ENCODE measurements at regions not wholly inside any gene's neighbourhood (a gene's known extent, or its start where the extent isn't known, plus 50 kb on each side); places are given as distances from the start of the nearest gene placed in this dataset.

GRCh38 chr4:152029631-152030030 is 268.8 kb upstream of the GATB start:
- Mint-ChIP-seq H3K36me3 (ENCODE audit: low read depth) (no peaks in the 10 kb centered on the region), H3K4me1 (peaks cover 2% of the 10 kb centered on the region)
- POLR2A ChIA-PET, result no interaction called here

GRCh38 chr4:152028131-152028530 is 267.3 kb upstream of the GATB start:
- ATAC-seq, result no peak
- intact Hi-C loops (cut with DNase I, micrococcal nuclease), result no loop called here
- no peak overlapping the region for H3K27ac Mint-ChIP-seq
- POLR2A ChIA-PET, result no interaction called here
- peaks cover 2% of the 10 kb centered on the region for H3K4me1 Mint-ChIP-seq
- H3K9me3 Mint-ChIP-seq (ENCODE audit: low read depth), result no peaks in the 10 kb centered on the region
- no peak overlapping the region for H3K4me3 Mint-ChIP-seq
- no peaks in the 10 kb centered on the region for H3K27me3 Mint-ChIP-seq
- H3K36me3 Mint-ChIP-seq (ENCODE audit: low read depth), result no peaks in the 10 kb centered on the region
- CTCF ChIA-PET, result interaction anchor here (0.8 kb wide), 1 partner anchor 55 kb away, joined by 3 read pairs; no protein-coding TSS in a partner anchor
- no peak for DNase-seq

More at GRCh38 chr4:152029631-152030030, 268.8 kb upstream of the GATB start:
- DNase-seq (no peak), ATAC-seq (no peak)
- H3K9me3 Mint-ChIP-seq (ENCODE audit: low read depth), result no peaks in the 10 kb centered on the region
- no peaks in the 10 kb centered on the region for H3K27me3 Mint-ChIP-seq
- intact Hi-C loops (cut with DNase I, micrococcal nuclease), result no loop called here
- CTCF ChIA-PET, result no interaction called here
- no peak overlapping the region for H3K4me3 Mint-ChIP-seq
- H3K27ac Mint-ChIP-seq, result no peak overlapping the region

- H3K9me3 Mint-ChIP-seq (ENCODE audit: low read depth), result no peaks in the 10 kb centered on the region
- no peak for ATAC-seq
- DNase-seq, result no peak
- H3K27me3 Mint-ChIP-seq, result no peaks in the 10 kb centered on the region
- H3K4me3 Mint-ChIP-seq, result no peak overlapping the region
- ChIA-PET CTCF (no interaction called here), POLR2A (no interaction called here)
- intact Hi-C loops (cut with DNase I, micrococcal nuclease), result no loop called here
- H3K27ac Mint-ChIP-seq, result no peak overlapping the region
- no peaks in the 10 kb centered on the region for H3K36me3 Mint-ChIP-seq (ENCODE audit: low read depth)
- peaks cover 2% of the 10 kb centered on the region for H3K4me1 Mint-ChIP-seq
Measured at GRCh38 chr4:152024881-152025280, 264.1 kb upstream of the GATB start.

GRCh38 chr4:152023674-152024073 is 262.9 kb upstream of the GATB start:
- Mint-ChIP-seq H3K9me3 (ENCODE audit: low read depth) (no peaks in the 10 kb centered on the region), H3K4me1 (peaks cover 2% of the 10 kb centered on the region), H3K4me3 (no peak overlapping the region), H3K36me3 (ENCODE audit: low read depth) (no peaks in the 10 kb centered on the region), H3K27me3 (no peaks in the 10 kb centered on the region), H3K27ac (no peak overlapping the region)
- intact Hi-C loops (cut with DNase I, micrococcal nuclease), result no loop called here
- ATAC-seq (no peak), DNase-seq (no peak)
- ChIA-PET CTCF (interaction anchor here (1.3 kb wide), 1 partner anchor 9 kb away, joined by 3 read pairs; no protein-coding TSS in a partner anchor), POLR2A (no interaction called here)

GRCh38 chr4:152022543-152022942 is 261.7 kb upstream of the GATB start:
- no peak for ATAC-seq
- H3K4me1 Mint-ChIP-seq, result peaks cover 2% of the 10 kb centered on the region
- H3K27ac Mint-ChIP-seq, result no peak overlapping the region
- no peaks in the 10 kb centered on the region for H3K9me3 Mint-ChIP-seq (ENCODE audit: low read depth)
- H3K4me3 Mint-ChIP-seq, result no peak overlapping the region
- no peaks in the 10 kb centered on the region for H3K27me3 Mint-ChIP-seq
- POLR2A ChIA-PET, result no interaction called here
- intact Hi-C loops (cut with DNase I, micrococcal nuclease), result no loop called here
- no peaks in the 10 kb centered on the region for H3K36me3 Mint-ChIP-seq (ENCODE audit: low read depth)
- CTCF ChIA-PET, result interaction anchor here (1.3 kb wide), 1 partner anchor 8 kb away, joined by 3 read pairs; no protein-coding TSS in a partner anchor
- no peak for DNase-seq

GRCh38 chr4:152021788-152022438 is 261.1 kb upstream of the GATB start:
- H3K4me3 Mint-ChIP-seq, result no peak overlapping the region
- no peaks in the 10 kb centered on the region for H3K36me3 Mint-ChIP-seq (ENCODE audit: low read depth)
- peaks cover 2% of the 10 kb centered on the region for H3K4me1 Mint-ChIP-seq
- H3K27me3 Mint-ChIP-seq, result no peaks in the 10 kb centered on the region
- ATAC-seq (no peak), DNase-seq (no peak)
- ChIA-PET CTCF (interaction anchor here (0.6 kb wide), 1 partner anchor 86 kb away, joined by 3 read pairs; no protein-coding TSS in a partner anchor), POLR2A (no interaction called here)
- H3K9me3 Mint-ChIP-seq (ENCODE audit: low read depth), result no peaks in the 10 kb centered on the region
- intact Hi-C loops (cut with DNase I, micrococcal nuclease), result no loop called here
- no peak overlapping the region for H3K27ac Mint-ChIP-seq

- Mint-ChIP-seq H3K27me3 (no peaks in the 10 kb centered on the region), H3K36me3 (ENCODE audit: low read depth) (no peaks in the 10 kb centered on the region), H3K9me3 (ENCODE audit: low read depth) (no peaks in the 10 kb centered on the region), H3K4me3 (no peak overlapping the region), H3K27ac (no peak overlapping the region), H3K4me1 (peaks cover 3% of the 10 kb centered on the region)
- POLR2A ChIA-PET, result no interaction called here
- no peak for ATAC-seq
- CTCF ChIA-PET, result interaction anchor here (0.7 kb wide), 1 partner anchor 1083 kb away, joined by 3 read pairs; no protein-coding TSS in a partner anchor
- intact Hi-C loops (cut with DNase I, micrococcal nuclease), result no loop called here
- no peak for DNase-seq
Measured at GRCh38 chr4:152020073-152020472, 259.3 kb upstream of the GATB start.

GRCh38 chr4:152016303-152016620 is 255.5 kb upstream of the GATB start:
- no peak overlapping the region for H3K4me3 Mint-ChIP-seq
- no peaks in the 10 kb centered on the region for H3K36me3 Mint-ChIP-seq (ENCODE audit: low read depth)
- peaks cover 29% of the 10 kb centered on the region for H3K4me1 Mint-ChIP-seq
- ChIA-PET CTCF (no interaction called here), POLR2A (no interaction called here)
- intact Hi-C loops (cut with DNase I, micrococcal nuclease), result no loop called here
- H3K9me3 Mint-ChIP-seq (ENCODE audit: low read depth), result no peaks in the 10 kb centered on the region
- ATAC-seq, result no peak
- no peak for DNase-seq
- H3K27ac Mint-ChIP-seq, result no peak overlapping the region
- no peaks in the 10 kb centered on the region for H3K27me3 Mint-ChIP-seq

- ATAC-seq, result no peak
- no peak overlapping the region for H3K4me3 Mint-ChIP-seq
- no peak overlapping the region for H3K27ac Mint-ChIP-seq
- H3K27me3 Mint-ChIP-seq, result no peaks in the 10 kb centered on the region
- ChIA-PET CTCF (no interaction called here), POLR2A (no interaction called here)
- no peak for DNase-seq
- no peaks in the 10 kb centered on the region for H3K36me3 Mint-ChIP-seq (ENCODE audit: low read depth)
- peaks cover 34% of the 10 kb centered on the region for H3K4me1 Mint-ChIP-seq
- H3K9me3 Mint-ChIP-seq (ENCODE audit: low read depth), result no peaks in the 10 kb centered on the region
- intact Hi-C loops (cut with DNase I, micrococcal nuclease), result no loop called here
Measured at GRCh38 chr4:152015597-152016302, 254.9 kb upstream of the GATB start.

GRCh38 chr4:152014280-152014679 is 253.5 kb upstream of the GATB start:
- H3K27me3 Mint-ChIP-seq, result no peaks in the 10 kb centered on the region
- DNase-seq (peak; percentile 62), ATAC-seq (peak; percentile 86)
- POLR2A ChIA-PET, result no interaction called here
- H3K4me1 Mint-ChIP-seq, result peaks cover 49% of the 10 kb centered on the region
- no peaks in the 10 kb centered on the region for H3K36me3 Mint-ChIP-seq (ENCODE audit: low read depth)
- peak overlapping the region; percentile 26 for H3K27ac Mint-ChIP-seq
- H3K4me3 Mint-ChIP-seq, result no peak overlapping the region
- no peaks in the 10 kb centered on the region for H3K9me3 Mint-ChIP-seq (ENCODE audit: low read depth)
- CTCF ChIA-PET, result interaction anchor here (1.2 kb wide), 1 partner anchor 9 kb away, joined by 3 read pairs; no protein-coding TSS in a partner anchor
- intact Hi-C loops (cut with DNase I, micrococcal nuclease), result no loop called here

- no peak for ATAC-seq
- DNase-seq, result no peak
- Mint-ChIP-seq H3K36me3 (ENCODE audit: low read depth) (no peaks in the 10 kb centered on the region), H3K9me3 (ENCODE audit: low read depth) (no peaks in the 10 kb centered on the region), H3K27me3 (no peaks in the 10 kb centered on the region), H3K27ac (no peak overlapping the region), H3K4me3 (no peak overlapping the region), H3K4me1 (peaks cover 50% of the 10 kb centered on the region)
- intact Hi-C loops (cut with DNase I, micrococcal nuclease), result no loop called here
- ChIA-PET POLR2A (no interaction called here), CTCF (no interaction called here)
Measured at GRCh38 chr4:152011469-152011868, 250.7 kb upstream of the GATB start.

GRCh38 chr4:152010710-152011079 is 249.9 kb upstream of the GATB start:
- Mint-ChIP-seq H3K27me3 (no peaks in the 10 kb centered on the region), H3K36me3 (ENCODE audit: low read depth) (no peaks in the 10 kb centered on the region), H3K27ac (no peak overlapping the region), H3K9me3 (ENCODE audit: low read depth) (no peaks in the 10 kb centered on the region), H3K4me3 (no peak overlapping the region), H3K4me1 (peaks cover 50% of the 10 kb centered on the region)
- ChIA-PET CTCF (no interaction called here), POLR2A (no interaction called here)
- intact Hi-C loops (cut with DNase I, micrococcal nuclease), result no loop called here
- ATAC-seq (no peak), DNase-seq (no peak)

All from activated CD4-positive, alpha-beta T cell treated with anti-CD3 and anti-CD28 coated beads for 36 hours (primary cell).